Hepatocyte (in vitro differentiated cells): ENCODE measurements at regions not wholly inside any gene's neighbourhood (a gene's known extent, or its start where the extent isn't known, plus 50 kb on each side); places are given as distances from the start of the nearest gene placed in this dataset.

Experiments used
- EZH2 ChIP-seq: fragments of 200-600 bp; sonication (generic); IDR thresholded peaks from 2 replicates; pipeline ENCODE4 v1.6.1; 2016; ENCODE audit warnings: antibody characterized with exemption, mild to moderate bottlenecking, borderline replicate concordance
- TF ChIP-seq, protein P1 (sequence below): fragments of 200-600 bp; sonication (generic); IDR thresholded peaks from 2 replicates; pipeline ENCODE4 v1.5.1; 2016; ENCODE audit warnings: antibody characterized with exemption, mild to moderate bottlenecking; ENCODE audit not compliant: poor library complexity

DNA sequence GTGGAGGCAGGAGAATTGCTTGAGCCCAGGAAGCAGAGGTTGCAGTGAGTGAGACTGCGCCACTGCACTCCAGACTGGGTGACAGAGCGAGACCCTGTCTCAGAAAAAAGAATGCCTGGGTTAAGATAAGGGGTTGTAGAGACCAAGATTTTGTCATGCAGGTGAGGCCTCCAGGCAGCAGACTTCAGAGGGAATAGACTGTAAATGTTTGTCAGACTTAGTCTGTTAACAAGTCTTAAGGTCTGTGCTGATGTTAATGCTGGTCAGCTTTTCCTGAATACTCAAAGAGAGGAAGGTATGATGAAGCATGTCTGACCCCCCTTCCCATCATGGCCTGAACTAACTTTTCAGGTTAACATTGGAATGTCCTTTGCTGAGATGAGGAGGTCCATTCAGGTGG, 83.0 kb upstream of the FUT8 start:
- TF ChIP-seq, protein P1, sequence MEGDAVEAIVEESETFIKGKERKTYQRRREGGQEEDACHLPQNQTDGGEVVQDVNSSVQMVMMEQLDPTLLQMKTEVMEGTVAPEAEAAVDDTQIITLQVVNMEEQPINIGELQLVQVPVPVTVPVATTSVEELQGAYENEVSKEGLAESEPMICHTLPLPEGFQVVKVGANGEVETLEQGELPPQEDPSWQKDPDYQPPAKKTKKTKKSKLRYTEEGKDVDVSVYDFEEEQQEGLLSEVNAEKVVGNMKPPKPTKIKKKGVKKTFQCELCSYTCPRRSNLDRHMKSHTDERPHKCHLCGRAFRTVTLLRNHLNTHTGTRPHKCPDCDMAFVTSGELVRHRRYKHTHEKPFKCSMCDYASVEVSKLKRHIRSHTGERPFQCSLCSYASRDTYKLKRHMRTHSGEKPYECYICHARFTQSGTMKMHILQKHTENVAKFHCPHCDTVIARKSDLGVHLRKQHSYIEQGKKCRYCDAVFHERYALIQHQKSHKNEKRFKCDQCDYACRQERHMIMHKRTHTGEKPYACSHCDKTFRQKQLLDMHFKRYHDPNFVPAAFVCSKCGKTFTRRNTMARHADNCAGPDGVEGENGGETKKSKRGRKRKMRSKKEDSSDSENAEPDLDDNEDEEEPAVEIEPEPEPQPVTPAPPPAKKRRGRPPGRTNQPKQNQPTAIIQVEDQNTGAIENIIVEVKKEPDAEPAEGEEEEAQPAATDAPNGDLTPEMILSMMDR = no peak
- no peak for TF ChIP-seq EZH2
